HCT116 (cell line): ENCODE measurements at regions not wholly inside any gene's neighbourhood (a gene's known extent, or its start where the extent isn't known, plus 50 kb on each side); places are given as distances from the start of the nearest gene placed in this dataset.

Experiments used
- ATAC-seq: fragments of 200-7000 bp; cut with Tn5 transposase; 2 replicates; pipeline ENCODE4 v1.9.1; 2020; ENCODE audit warnings: mild to moderate bottlenecking, moderate library complexity
- BruUV-seq: library from RNA; stranded (reverse); fragments of 400-500 nt; replicated peaks from 2 replicates; lab custom pipeline; 2021; lab: Mats Ljungman, UMichigan
- CTCF ChIA-PET: fragments of 300-600 bp; sonication (Branson Sonifier 250); formaldehyde crosslinking; loops from one replicate; lab custom pipeline; 2021; ENCODE audit warnings: antibody characterized with exemption; lab: Charles Lee
- POLR2A ChIA-PET: fragments of 300-600, 350-600 bp; sonication (Branson Sonifier 250); formaldehyde crosslinking; loops from one replicate; lab custom pipeline; 2021; ENCODE audit warnings: antibody characterized with exemption; lab: Charles Lee
- RAD21 ChIA-PET, 2 experiments: fragments of 300-600 bp; sonication (Branson Sonifier 250); formaldehyde crosslinking; loops; one replicate each; lab custom pipeline; 2023; ENCODE audit warnings: low total read pairs in 2 of 2; ENCODE audit not compliant: uncharacterized antibody in 2 of 2, unreplicated experiment in 2 of 2, low non-redundant PET in 1 of 2; lab: Charles Lee
- DNase-seq: peaks from one replicate; pipeline ENCODE4 v3.0.0-alpha.2; 2010; ENCODE audit warnings: low read depth, low spot score
- H2AFZ ChIP-seq: fragments of 200-600 bp; shearing (Covaris generic), sonication (generic); 2 replicates; pipeline ENCODE4 v1.6.1; 2017; ENCODE audit warnings: low read depth, mixed run types, mixed read lengths, antibody characterized with exemption, low read length; ENCODE audit not compliant: poor library complexity, severe bottlenecking
- H3K27ac ChIP-seq: 2 replicates; pipeline ENCODE4 v1.5.1; 2012; ENCODE audit warnings: low read depth, low read length
- H3K27me3 ChIP-seq: fragments of 200-600 bp; sonication (generic); 2 replicates; pipeline ENCODE4 v1.6.1; 2016; ENCODE audit warnings: mixed run types, low read length, mixed read lengths; ENCODE audit not compliant: insufficient read depth
- H3K36me3 ChIP-seq, 2 experiments: fragments of 200-500 bp in 1 of 2; fragments of 200-600 bp in 1 of 2; sonication (Bioruptor generic) in 1 of 2; sonication (generic) in 1 of 2; 2 replicates each; pipeline versions ENCODE4 v1.5.1 to v1.6.1; 2014 to 2016; ENCODE audit warnings: low read length in 2 of 2, inconsistent platforms in 1 of 2, mixed read lengths in 1 of 2, mixed run types in 1 of 2; ENCODE audit not compliant: insufficient read depth in 2 of 2, control insufficient read depth in 1 of 2
- H3K4me1 ChIP-seq, 2 experiments: fragments of 200-600 bp in 1 of 2; sonication (generic) in 1 of 2; 2 replicates each; pipeline versions ENCODE4 v1.5.1 to v1.6.1; 2012 to 2017; ENCODE audit warnings: low read length in 2 of 2, inconsistent platforms in 1 of 2, mild to moderate bottlenecking in 1 of 2, mixed read lengths in 1 of 2, mixed run types in 1 of 2, moderate library complexity in 1 of 2; ENCODE audit not compliant: insufficient read depth in 2 of 2, control insufficient read depth in 1 of 2
- H3K4me2 ChIP-seq: fragments of 200-600 bp; sonication (generic); 2 replicates; pipeline ENCODE4 v1.6.1; 2017; ENCODE audit warnings: mixed run types, low read length, mixed read lengths
- H3K4me3 ChIP-seq, 2 experiments: fragments of 200-600 bp in 1 of 2; sonication (generic) in 1 of 2; replicated peaks in 1 of 2; 2 replicates each; pipeline ENCODE4 v1.5.1; 2011 to 2016; ENCODE audit warnings: low read length in 2 of 2, control low read depth in 1 of 2, low read depth in 1 of 2, mild to moderate bottlenecking in 1 of 2, mixed read lengths in 1 of 2, mixed run types in 1 of 2
- H3K79me2 ChIP-seq: fragments of 200-600 bp; sonication (generic); 2 replicates; pipeline ENCODE4 v1.6.1; 2017; ENCODE audit warnings: mild to moderate bottlenecking, mixed run types, low read length, moderate library complexity, mixed read lengths; ENCODE audit not compliant: insufficient read depth
- H3K9ac ChIP-seq: fragments of 200-600 bp; sonication (generic); 2 replicates; pipeline ENCODE4 v1.6.1; 2016; ENCODE audit warnings: low read length, mixed read lengths
- H3K9me2 ChIP-seq: fragments of 200-600 bp; sonication (generic), shearing (Covaris generic); 2 replicates; pipeline ENCODE4 v1.6.1; 2017; ENCODE audit warnings: mixed run types, mild to moderate bottlenecking, moderate library complexity; ENCODE audit not compliant: insufficient read depth
- H3K9me3 ChIP-seq, 2 experiments: fragments of 200-500 bp in 1 of 2; fragments of 200-600 bp in 1 of 2; sonication (Bioruptor generic) in 1 of 2; sonication (generic) in 1 of 2; 2 replicates each; pipeline ENCODE4 v1.6.1; 2014 to 2017; ENCODE audit warnings: low read length in 2 of 2, mixed read lengths in 2 of 2, inconsistent platforms in 1 of 2, low read depth in 1 of 2, mild to moderate bottlenecking in 1 of 2, mixed run types in 1 of 2, moderate library complexity in 1 of 2; ENCODE audit not compliant: control insufficient read depth in 1 of 2, insufficient read depth in 1 of 2
- H4K20me1 ChIP-seq: fragments of 200-600 bp; sonication (generic), shearing (Covaris generic); 2 replicates; pipeline ENCODE4 v1.6.1; 2017; ENCODE audit warnings: mixed run types, mild to moderate bottlenecking, moderate library complexity; ENCODE audit not compliant: insufficient read depth
- CBX3 ChIP-seq: IDR thresholded peaks from 2 replicates; pipeline ENCODE4 v1.6.1; 2012; ENCODE audit warnings: low read depth
- ELF1 ChIP-seq: IDR thresholded peaks from 2 replicates; pipeline ENCODE4 v1.6.1; 2012; ENCODE audit warnings: low read depth, borderline replicate concordance
- JUND ChIP-seq: IDR thresholded peaks from 2 replicates; pipeline ENCODE4 v1.6.1; 2012
- RAD21 ChIP-seq: IDR thresholded peaks from 2 replicates; pipeline ENCODE4 v1.6.1; 2012; ENCODE audit warnings: low read depth, mild to moderate bottlenecking
- SRF ChIP-seq: IDR thresholded peaks from 2 replicates; pipeline ENCODE4 v1.6.1; 2012; ENCODE audit warnings: low read depth
- TCF7L2 ChIP-seq: IDR thresholded peaks from 2 replicates; pipeline ENCODE4 v1.7.0; 2011; ENCODE audit warnings: borderline replicate concordance, inconsistent platforms; ENCODE audit not compliant: insufficient read depth, insufficient read length; ENCODE audit errors: extremely low read depth
- YY1 ChIP-seq: IDR thresholded peaks from 2 replicates; pipeline ENCODE4 v1.6.1; 2011; ENCODE audit warnings: low read length, low read depth, moderate library complexity, mild to moderate bottlenecking; ENCODE audit not compliant: insufficient replicate concordance; ENCODE audit errors: extremely low read depth
- ZFX ChIP-seq: fragments of 450-650 bp; IDR thresholded peaks from 2 replicates; pipeline ENCODE4 v1.6.1; 2017
- ZNF274 ChIP-seq: fragments of 200-500 bp; sonication (Bioruptor generic); IDR thresholded peaks from 2 replicates; pipeline ENCODE4 v1.6.1; 2014; ENCODE audit warnings: mild to moderate bottlenecking, low read depth, low read length, inconsistent platforms
- intact Hi-C: fragments of 100-400 bp; cut with micrococcal nuclease; formaldehyde crosslinking; loops from 2 replicates; pipeline ENCODE4 v1.10.0; 2022
- TF ChIP-seq, protein P1 (sequence below): IDR thresholded peaks from 2 replicates; pipeline ENCODE4 v1.6.1; 2011; ENCODE audit warnings: mild to moderate bottlenecking, low read length, moderate library complexity; ENCODE audit not compliant: insufficient replicate concordance; ENCODE audit errors: extremely low read depth
- TF ChIP-seq, protein P2 (sequence below): IDR thresholded peaks from 2 replicates; pipeline ENCODE4 v1.6.1; 2012
- TF ChIP-seq, protein P3 (sequence below): IDR thresholded peaks from 2 replicates; pipeline ENCODE4 v1.6.1; 2012
- TF ChIP-seq, protein P4 (sequence below): IDR thresholded peaks from 2 replicates; pipeline ENCODE4 v1.6.1; 2012; ENCODE audit warnings: low read depth

DNA sequence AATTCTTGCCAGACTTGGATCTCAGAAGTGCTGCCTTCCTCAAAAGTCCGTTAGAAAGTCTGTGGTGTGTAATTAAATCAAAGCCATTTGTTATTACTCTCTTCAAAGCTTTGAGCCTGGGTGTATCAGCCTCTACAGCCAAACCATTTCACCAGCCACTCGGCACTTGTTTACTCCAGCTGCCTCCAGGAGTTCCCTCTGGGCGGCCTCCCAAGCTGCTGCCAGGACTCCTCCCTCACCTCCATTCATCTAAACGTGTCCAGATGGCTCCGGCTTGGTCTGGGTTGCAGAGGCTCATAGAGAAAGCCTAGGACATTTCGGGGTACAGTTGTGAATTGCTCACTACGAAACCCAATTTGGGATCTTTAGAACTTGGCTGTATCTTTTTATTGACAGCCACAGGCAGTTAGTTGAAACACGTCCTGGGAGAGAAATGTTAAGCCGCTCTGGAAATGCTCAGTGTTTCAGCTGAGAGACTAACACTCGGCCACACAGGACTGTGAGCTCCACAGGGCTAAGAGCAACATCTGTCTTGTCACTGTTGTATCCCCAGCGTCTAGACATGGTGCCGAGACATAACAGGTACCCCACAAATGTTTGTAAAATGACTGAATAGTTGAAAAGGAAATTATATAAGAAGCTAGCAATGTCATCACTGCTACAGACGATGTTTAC, 116.9 kb upstream of the NGF start (continued):
- no peak for TF ChIP-seq JUND
- TF ChIP-seq ELF1 = no peak
- TF ChIP-seq, protein P1, sequence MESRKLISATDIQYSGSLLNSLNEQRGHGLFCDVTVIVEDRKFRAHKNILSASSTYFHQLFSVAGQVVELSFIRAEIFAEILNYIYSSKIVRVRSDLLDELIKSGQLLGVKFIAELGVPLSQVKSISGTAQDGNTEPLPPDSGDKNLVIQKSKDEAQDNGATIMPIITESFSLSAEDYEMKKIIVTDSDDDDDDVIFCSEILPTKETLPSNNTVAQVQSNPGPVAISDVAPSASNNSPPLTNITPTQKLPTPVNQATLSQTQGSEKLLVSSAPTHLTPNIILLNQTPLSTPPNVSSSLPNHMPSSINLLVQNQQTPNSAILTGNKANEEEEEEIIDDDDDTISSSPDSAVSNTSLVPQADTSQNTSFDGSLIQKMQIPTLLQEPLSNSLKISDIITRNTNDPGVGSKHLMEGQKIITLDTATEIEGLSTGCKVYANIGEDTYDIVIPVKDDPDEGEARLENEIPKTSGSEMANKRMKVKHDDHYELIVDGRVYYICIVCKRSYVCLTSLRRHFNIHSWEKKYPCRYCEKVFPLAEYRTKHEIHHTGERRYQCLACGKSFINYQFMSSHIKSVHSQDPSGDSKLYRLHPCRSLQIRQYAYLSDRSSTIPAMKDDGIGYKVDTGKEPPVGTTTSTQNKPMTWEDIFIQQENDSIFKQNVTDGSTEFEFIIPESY = no peak
- TF ChIP-seq, protein P2, sequence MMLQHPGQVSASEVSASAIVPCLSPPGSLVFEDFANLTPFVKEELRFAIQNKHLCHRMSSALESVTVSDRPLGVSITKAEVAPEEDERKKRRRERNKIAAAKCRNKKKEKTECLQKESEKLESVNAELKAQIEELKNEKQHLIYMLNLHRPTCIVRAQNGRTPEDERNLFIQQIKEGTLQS = no peak
- TF ChIP-seq, all 23 proteins: peak for 0

DNA sequence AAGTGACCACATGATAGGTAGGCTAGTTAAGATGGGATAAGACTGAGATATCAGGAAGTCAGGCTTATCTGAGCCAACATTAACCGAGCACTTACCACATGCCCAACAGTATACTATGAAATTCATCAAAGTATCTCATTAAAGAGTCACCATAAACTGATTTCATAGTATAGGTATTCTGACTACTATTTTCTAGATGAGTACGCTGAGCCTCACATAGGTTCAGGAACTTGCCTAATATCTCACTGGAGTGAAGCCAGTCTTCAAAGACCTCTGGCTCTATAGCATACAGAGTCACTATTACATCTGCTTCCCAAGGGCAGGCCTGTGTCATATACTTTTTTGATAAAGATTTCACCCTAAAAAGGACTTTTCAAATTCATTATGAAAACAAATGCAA, 115.6 kb upstream of the NGF start:
- H2AFZ ChIP-seq = no peak overlapping the region
- peaks cover 0 to 9% of the 10 kb centered on the region in 2 experiments; a peak in 2 of 4 replicates for H3K4me1 ChIP-seq
- H3K27ac ChIP-seq = no peak overlapping the region
- H3K79me2 ChIP-seq = no peaks in the 10 kb centered on the region
- no peak overlapping the region for H3K4me2 ChIP-seq
- DNase-seq = no peak
- no peaks in the 10 kb centered on the region for H3K27me3 ChIP-seq
- ChIA-PET POLR2A (no interaction called here), CTCF (no interaction called here), RAD21 (no interaction called here)
- H3K9me3 ChIP-seq = no peaks in the 10 kb centered on the region
- H3K4me3 ChIP-seq = no peak overlapping the region
- no peak overlapping the region for H3K9ac ChIP-seq
- ATAC-seq = no peak
- TF ChIP-seq SRF (no peak), ZNF274 (no peak), JUND (no peak), YY1 (no peak), RAD21 (no peak), TCF7L2 (no peak), CBX3 (no peak), ZFX (no peak)
- TF ChIP-seq, protein P1 = no peak
- TF ChIP-seq, protein P3, sequence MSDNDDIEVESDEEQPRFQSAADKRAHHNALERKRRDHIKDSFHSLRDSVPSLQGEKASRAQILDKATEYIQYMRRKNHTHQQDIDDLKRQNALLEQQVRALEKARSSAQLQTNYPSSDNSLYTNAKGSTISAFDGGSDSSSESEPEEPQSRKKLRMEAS = no peak
- TF ChIP-seq, protein P4, sequence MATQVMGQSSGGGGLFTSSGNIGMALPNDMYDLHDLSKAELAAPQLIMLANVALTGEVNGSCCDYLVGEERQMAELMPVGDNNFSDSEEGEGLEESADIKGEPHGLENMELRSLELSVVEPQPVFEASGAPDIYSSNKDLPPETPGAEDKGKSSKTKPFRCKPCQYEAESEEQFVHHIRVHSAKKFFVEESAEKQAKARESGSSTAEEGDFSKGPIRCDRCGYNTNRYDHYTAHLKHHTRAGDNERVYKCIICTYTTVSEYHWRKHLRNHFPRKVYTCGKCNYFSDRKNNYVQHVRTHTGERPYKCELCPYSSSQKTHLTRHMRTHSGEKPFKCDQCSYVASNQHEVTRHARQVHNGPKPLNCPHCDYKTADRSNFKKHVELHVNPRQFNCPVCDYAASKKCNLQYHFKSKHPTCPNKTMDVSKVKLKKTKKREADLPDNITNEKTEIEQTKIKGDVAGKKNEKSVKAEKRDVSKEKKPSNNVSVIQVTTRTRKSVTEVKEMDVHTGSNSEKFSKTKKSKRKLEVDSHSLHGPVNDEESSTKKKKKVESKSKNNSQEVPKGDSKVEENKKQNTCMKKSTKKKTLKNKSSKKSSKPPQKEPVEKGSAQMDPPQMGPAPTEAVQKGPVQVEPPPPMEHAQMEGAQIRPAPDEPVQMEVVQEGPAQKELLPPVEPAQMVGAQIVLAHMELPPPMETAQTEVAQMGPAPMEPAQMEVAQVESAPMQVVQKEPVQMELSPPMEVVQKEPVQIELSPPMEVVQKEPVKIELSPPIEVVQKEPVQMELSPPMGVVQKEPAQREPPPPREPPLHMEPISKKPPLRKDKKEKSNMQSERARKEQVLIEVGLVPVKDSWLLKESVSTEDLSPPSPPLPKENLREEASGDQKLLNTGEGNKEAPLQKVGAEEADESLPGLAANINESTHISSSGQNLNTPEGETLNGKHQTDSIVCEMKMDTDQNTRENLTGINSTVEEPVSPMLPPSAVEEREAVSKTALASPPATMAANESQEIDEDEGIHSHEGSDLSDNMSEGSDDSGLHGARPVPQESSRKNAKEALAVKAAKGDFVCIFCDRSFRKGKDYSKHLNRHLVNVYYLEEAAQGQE = no peak
- H3K36me3 ChIP-seq = no peaks in the 10 kb centered on the region
- intact Hi-C loops = no loop called here
- no peaks in the 10 kb centered on the region for H4K20me1 ChIP-seq
- BruUV-seq = no TSS peak
- no peaks in the 10 kb centered on the region for H3K9me2 ChIP-seq
